ENCODE measurements at regions not wholly inside any gene's neighbourhood (a gene's known extent, or its start where the extent isn't known, plus 50 kb on each side); places are given as distances from the start of the nearest gene placed in this dataset.

DNA sequence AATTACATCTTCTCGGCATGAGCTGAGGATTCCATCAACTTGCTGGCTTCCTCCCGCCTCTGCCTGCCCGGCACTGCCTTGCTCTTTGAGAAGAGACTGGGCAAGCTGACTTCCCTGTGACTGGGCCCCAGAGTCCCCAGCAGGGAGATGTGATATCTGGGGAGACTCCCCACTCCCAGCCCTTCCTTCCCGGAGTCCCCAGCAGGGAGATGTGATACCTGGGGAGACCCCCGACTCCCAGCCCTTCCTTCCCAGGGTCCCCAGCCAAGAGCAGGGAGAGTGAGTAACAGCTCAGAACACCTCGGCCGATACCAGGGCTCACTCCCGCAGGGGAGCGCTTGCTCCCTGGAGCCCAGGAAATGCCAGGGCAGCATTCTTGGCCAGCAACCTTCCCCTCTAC lies 90.1 kb upstream of the NEURL1B start:
- no peak for DNase-seq (ENCODE audit: low spot score)

GRCh38 chr5:172550096-172550765 lies 90.8 kb upstream of the NEURL1B start:
- intact Hi-C loops (cut with DNase I), result no loop called here
- peak; percentile 30 for DNase-seq (ENCODE audit: low spot score)

More for the DNA sequence above, 90.1 kb upstream of the NEURL1B start:
- no peak for ATAC-seq
- intact Hi-C loops (cut with DNase I), result no loop called here

DNA sequence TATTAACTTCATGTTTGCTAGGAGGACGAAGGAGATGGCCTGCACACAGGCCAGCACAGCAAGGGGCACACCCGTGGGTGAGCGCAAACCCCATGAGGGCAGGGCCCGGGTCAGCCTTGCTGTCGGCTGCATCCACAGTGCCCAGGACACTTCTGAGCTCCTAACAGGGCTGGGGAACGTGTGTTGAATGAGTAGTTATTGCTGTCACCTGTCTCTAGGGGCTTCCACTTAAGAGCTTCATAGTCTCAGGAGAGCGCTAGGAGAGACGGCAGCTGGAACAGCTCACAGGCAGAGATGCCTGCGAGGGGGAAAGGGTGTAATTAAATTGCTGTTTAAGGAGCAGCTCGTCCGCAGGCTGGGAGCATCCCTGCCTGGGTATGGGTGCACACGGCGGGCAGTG lies 91.4 kb upstream of the NEURL1B start:
- intact Hi-C loops (cut with DNase I), result no loop called here
- ATAC-seq (no peak), DNase-seq (ENCODE audit: low spot score) (no peak)

More at GRCh38 chr5:172550096-172550765, 90.8 kb upstream of the NEURL1B start:
- ATAC-seq, result no peak

DNA sequence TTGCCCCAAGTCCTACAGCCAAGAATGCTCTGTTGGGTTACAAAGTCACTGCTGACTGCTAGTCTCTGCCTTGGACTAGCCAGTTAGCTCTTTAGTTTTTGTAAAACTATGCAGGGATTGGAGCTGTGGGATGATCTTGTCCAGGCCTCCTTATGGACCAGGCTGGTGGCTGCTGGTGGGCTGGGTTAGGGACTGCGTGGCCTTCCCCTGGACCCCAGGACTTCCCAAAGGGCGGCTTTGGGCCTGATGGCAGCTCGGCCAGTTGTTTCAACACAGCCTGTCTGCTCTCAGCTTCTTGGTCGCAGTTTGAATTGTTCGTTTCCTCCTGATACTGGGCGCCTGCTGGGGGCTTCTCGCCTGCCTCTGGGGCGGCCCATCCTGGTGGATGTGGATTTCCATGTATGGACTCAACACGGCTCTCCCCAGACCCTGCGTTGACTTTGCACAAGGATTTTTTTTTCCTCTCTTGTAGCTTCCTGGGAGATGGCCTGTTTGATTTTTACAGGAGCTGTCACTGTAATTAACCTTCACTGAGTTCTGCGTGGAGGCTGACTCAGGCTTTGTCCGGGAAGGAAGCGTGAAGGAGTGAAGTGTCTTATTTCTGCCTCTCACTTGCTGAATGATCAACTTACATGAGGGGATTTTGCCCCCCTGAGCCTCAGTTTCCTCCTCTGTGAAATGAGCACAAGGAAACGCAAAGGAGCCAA lies 91.9 kb upstream of the NEURL1B start:
- DNase-seq (ENCODE audit: low spot score), result no peak
- ATAC-seq, result no peak
- intact Hi-C loops (cut with DNase I), result no loop called here

DNA sequence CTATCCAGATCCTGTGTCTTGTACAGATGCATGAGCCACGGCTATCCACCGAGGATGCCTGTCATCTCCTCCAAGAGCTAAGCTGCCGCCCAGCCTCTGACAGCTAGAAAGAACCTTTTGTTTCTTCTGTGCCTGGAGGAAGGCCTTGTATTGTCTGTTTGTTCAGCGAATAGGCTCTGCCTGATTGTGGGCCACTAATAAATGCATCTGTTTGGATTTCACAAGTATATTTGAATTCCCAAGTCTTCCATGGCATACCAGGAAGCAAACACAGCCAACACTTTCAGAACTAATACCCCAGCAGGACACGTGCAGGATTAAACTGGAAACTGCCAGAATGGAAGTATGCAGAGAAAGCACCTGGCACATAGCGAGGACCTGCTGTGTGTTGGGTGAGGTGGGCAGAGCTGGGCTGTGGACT lies 92.7 kb upstream of the NEURL1B start:
- intact Hi-C loops (cut with DNase I), result no loop called here
- ATAC-seq (peak; percentile 43), DNase-seq (ENCODE audit: low spot score) (no peak)

DNA sequence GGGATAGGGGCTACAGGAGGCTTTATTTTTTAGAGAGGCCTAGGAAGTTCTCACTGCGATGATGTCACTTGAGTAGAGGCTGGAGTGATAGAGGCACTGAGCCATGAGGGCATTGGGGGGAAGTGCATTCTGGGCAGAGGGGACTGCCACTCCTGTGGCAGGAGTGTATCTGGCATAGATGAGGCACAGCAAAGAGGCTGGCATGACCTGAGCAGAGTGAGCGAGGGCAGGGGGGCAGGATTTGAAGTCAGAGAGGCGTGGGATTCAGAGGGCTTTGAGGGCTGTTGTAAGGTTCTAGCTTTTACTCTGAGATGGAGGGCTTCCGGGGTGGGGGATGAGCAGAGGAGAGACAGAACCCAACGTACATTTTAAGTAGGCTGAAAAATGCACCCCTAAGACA lies 91.9 kb upstream of the SH3PXD2B start:
- no peak for DNase-seq (ENCODE audit: low spot score)
- intact Hi-C loops (cut with DNase I), result no loop called here
- ATAC-seq, result no peak

DNA sequence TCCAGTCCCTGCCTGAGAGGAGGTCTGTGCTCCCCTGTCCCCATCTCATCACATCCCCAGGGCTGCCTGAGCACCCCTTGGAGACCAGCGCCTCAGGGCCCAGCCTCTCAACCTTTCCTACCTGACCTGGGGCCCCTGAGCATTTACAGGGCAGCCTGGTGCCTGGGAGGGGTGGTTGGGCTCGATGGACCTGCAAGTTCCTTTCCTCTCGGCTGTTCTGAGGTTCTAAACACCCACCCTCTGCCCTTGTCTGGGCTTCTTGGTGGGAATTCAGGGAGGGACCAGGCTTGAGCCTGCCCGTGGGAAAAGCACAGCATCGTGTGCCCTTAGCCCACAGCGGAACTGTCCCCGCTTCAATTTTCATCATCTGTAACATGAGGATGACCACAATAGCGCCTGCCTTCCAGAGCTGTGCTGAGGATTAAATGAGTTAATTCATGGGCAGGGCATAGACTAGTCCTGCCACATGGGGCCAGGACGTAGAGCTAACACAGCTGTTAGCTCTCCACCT lies 91.0 kb upstream of the SH3PXD2B start:
- no peak for DNase-seq (ENCODE audit: low spot score)
- ATAC-seq, result no peak
- intact Hi-C loops (cut with DNase I), result no loop called here

GRCh38 chr5:172544371-172545095 lies 90.2 kb upstream of the SH3PXD2B start:
- ATAC-seq, result no peak

DNA sequence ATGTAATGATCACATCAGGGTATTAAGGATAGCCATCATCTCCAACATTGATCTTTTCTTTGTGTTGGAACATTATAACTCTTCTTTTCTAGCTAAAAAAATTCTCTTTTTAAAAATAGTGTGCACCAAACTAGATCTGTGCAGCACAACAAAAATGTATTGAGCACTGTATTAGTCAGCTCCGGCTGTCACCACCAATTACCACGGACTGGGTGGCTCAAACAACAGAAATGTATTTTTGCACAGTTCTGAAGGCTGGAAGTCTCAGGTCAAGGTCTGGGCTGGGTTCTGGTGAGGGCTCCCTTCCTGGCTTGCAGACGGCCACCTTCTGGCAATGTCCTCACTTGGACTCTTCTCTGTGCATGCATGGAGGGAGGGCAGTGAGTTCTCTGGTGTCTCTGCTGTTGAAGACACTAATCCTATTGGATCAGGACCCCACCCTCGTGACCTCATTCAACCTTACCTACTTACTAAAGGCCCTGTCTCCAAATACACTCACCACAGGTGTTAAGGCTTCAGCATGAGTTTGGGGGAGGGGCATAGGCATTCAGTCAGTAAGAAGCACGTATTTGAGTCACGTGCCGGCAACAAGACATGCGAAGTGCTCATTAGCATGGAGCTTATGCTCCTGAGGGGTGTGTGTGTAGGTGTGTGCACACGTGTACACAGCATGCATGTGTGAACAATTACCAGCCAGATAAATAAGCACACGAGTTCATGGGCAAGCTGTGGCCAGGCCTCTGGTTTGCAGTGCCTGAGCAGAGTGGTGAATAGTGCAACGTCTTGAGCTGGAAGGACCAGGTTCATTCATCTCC lies 89.4 kb upstream of the SH3PXD2B start:
- ATAC-seq (no peak), DNase-seq (ENCODE audit: low spot score) (no peak)
- intact Hi-C loops (cut with DNase I), result no loop called here

More at GRCh38 chr5:172544371-172545095, 90.2 kb upstream of the SH3PXD2B start:
- intact Hi-C loops (cut with DNase I), result no loop called here
- DNase-seq (ENCODE audit: low spot score), result no peak

- DNase-seq (ENCODE audit: low spot score) (no peak), ATAC-seq (no peak)
- intact Hi-C loops (cut with DNase I), result no loop called here
These were observed 88.4 kb upstream of the SH3PXD2B start for GRCh38 chr5:172542651-172543131.

DNA sequence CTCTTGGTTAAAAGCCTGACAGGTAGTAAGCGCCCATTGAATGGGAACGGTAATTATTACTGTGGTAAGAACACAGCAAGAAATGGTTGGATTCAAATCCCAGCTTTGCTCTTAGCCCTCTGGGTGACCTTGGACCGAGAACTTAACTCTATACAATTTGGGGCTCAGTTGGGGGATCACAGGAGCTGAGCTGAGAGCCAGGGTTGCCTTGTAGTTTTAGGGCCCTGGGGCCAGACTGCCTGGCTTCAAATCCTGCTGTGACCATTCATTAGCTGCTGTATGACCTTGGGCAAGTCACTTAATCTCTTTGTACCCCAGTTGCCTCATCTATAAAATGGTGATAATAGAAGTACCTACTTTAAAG lies 87.4 kb upstream of the SH3PXD2B start:
- intact Hi-C loops (cut with DNase I), result no loop called here

GRCh38 chr5:172541099-172541772 lies 86.9 kb upstream of the SH3PXD2B start:
- intact Hi-C loops (cut with DNase I), result no loop called here
- ATAC-seq (no peak), DNase-seq (ENCODE audit: low spot score) (no peak)

More for the DNA sequence above, 87.4 kb upstream of the SH3PXD2B start:
- DNase-seq (ENCODE audit: low spot score) (no peak), ATAC-seq (no peak)

DNA sequence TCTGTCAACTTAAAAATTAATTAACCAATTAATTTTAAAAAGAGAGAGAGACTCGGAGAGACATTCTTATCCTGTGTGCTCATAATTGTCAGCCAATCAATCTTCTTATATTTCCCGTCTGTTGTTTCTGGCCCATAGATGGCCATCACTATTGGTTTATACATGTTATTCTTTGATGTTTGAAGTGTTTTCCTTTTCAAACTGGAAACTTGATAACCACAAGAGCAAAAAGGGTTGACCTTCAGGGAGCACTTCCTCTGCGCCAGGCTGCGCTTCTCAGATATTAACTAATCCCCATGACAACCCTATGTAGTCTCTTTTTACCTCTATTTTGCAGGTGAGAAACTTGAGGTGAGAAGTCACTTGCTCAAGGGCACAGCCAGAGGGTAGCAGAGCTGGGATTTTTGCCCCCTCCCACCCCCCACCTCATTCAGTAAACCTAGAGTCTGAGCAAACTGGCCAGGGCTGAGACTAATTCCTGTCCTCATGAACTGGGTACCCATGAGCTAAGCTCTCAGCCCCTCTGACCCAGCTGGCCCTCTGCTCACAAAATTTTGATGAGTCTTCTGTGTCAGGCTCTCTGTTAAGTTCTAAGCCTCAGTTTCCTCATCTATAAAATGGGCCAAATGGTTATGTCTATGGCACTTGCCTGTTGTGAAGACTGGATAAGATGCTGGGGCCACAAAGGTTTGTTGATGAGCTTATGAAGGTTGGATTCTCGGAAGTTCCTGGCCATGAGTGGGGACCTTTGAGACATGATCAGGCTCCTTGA lies 86.0 kb upstream of the SH3PXD2B start:
- intact Hi-C loops (cut with DNase I), result no loop called here
- no peak for DNase-seq (ENCODE audit: low spot score)

GRCh38 chr5:172535108-172535445 lies 80.8 kb upstream of the SH3PXD2B start:
- peak; percentile 47 for ATAC-seq
- DNase-seq (ENCODE audit: low spot score), result no peak
- intact Hi-C loops (cut with DNase I), result no loop called here

More for the DNA sequence above, 86.0 kb upstream of the SH3PXD2B start:
- ATAC-seq, result no peak

GRCh38 chr5:172534229-172535107 lies 80.1 kb upstream of the SH3PXD2B start:
- intact Hi-C loops (cut with DNase I), result no loop called here

DNA sequence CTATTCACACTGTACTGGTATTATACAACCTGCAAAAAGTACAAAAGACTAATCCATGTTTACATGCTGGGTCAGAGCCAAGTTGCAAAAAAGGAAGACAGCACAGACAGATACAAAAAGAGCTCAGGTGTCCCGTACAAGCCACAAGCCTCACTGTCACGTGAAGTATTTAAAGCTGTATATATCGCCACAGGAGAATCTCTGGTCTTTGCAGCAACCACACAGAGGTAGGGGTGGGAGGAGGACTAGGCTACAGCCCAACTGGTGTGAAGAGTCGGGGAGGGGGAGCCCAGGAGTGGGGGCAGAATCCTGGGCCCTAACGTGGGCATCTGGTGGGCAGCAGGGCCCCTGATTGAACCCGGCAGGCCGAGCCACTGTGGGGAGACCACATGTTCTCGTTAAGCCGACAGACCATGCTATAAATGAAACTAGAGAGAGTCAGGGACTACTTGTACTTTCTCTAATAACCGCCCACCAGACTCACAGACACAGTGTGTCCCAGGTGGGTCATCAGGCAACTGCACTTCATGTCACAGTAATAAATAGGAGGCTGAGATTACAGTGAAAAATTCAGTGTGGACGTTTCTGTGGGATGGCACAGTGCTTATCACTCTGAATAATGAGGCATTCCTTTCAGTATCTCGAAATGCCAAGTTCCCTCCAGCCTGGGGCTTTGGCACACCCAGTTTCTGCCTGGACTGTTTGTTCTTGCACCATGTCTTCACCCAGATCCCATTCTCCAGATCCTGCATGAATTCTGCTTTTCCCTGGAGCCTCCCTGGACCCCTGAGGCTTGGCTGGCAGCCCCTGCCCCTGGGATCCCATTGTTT lies 79.3 kb upstream of the SH3PXD2B start:
- intact Hi-C loops (cut with DNase I), result no loop called here
- no peak for DNase-seq (ENCODE audit: low spot score)
- ATAC-seq, result peak; percentile 65

More at GRCh38 chr5:172534229-172535107, 80.1 kb upstream of the SH3PXD2B start:
- DNase-seq (ENCODE audit: low spot score) (no peak), ATAC-seq (peak; percentile 51)

Measured in sciatic nerve (tissue), 2 donors.